DOHH2 (cell line): ENCODE measurements at regions not wholly inside any gene's neighbourhood (a gene's known extent, or its start where the extent isn't known, plus 50 kb on each side); places are given as distances from the start of the nearest gene placed in this dataset.

Experiments
- EZH2phosphoT487 ChIP-seq: fragments of 200-600 bp; sonication (generic); IDR thresholded peaks from 2 replicates; pipeline ENCODE4 v1.6.1; 2017; ENCODE audit warnings: borderline replicate concordance, mild to moderate bottlenecking, antibody characterized with exemption, low read length, moderate library complexity, mixed read lengths
- TF ChIP-seq, protein P1 (sequence below): fragments of 200-600 bp; sonication (generic); IDR thresholded peaks from one replicate; pipeline ENCODE4 v1.5.1; 2014; ENCODE audit warnings: antibody characterized with exemption, mild to moderate bottlenecking, low read depth, low read length; ENCODE audit not compliant: poor library complexity, severe bottlenecking

DNA sequence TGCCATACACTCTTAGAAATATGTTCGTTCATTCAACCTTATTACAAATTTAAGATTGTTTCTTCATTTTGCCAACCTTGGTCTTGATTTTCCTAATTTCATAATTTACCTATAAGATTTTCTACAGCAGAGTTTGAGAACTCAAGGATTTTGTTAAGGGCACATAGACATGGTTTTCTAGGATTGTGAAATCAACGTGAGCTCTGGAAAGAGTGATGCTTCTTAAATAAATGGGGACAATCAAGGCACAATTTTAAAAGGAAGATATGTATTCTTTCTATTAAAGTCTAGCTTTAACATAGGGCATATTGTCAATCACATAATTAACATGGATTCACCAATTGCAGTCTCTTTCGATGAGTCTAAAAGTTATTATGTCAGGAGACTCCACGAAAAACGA, 174.2 kb upstream of the PHF14 start:
- TF ChIP-seq, protein P1, sequence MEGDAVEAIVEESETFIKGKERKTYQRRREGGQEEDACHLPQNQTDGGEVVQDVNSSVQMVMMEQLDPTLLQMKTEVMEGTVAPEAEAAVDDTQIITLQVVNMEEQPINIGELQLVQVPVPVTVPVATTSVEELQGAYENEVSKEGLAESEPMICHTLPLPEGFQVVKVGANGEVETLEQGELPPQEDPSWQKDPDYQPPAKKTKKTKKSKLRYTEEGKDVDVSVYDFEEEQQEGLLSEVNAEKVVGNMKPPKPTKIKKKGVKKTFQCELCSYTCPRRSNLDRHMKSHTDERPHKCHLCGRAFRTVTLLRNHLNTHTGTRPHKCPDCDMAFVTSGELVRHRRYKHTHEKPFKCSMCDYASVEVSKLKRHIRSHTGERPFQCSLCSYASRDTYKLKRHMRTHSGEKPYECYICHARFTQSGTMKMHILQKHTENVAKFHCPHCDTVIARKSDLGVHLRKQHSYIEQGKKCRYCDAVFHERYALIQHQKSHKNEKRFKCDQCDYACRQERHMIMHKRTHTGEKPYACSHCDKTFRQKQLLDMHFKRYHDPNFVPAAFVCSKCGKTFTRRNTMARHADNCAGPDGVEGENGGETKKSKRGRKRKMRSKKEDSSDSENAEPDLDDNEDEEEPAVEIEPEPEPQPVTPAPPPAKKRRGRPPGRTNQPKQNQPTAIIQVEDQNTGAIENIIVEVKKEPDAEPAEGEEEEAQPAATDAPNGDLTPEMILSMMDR, result no peak
- no peak for TF ChIP-seq EZH2phosphoT487
